CD14-positive monocyte (primary cell): ENCODE measurements at regions not wholly inside any gene's neighbourhood (a gene's known extent, or its start where the extent isn't known, plus 50 kb on each side); places are given as distances from the start of the nearest gene placed in this dataset.

Source experiments
- DNase-seq, 3 donors: peaks; one replicate each; pipeline ENCODE4 v3.0.0-alpha.2; 2011 to 2022
- H2AFZ ChIP-seq: 2 replicates; pipeline ENCODE4 v1.6.0; 2012; ENCODE audit warnings: mild to moderate bottlenecking, low read depth, low read length, inconsistent platforms; ENCODE audit not compliant: insufficient read depth, poor library complexity, severe bottlenecking
- H3K27ac ChIP-seq, 2 donors: 1 replicate in 1 of 2; 2 replicates in 1 of 2; pipeline ENCODE4 v1.5.1; 2012 to 2013; ENCODE audit warnings: low read length in 2 of 2, control low read depth in 1 of 2, inconsistent platforms in 1 of 2, low read depth in 1 of 2, mild to moderate bottlenecking in 1 of 2
- H3K27me3 ChIP-seq, 2 donors: one replicate each; pipeline versions ENCODE4 v1.6.0 to v1.6.1; 2011 to 2013; ENCODE audit warnings: low read length in 2 of 2; ENCODE audit not compliant: control insufficient read depth in 2 of 2, insufficient read depth in 2 of 2
- H3K36me3 ChIP-seq, 2 donors: replicated peaks in 1 of 2; 1 replicate in 1 of 2; 2 replicates in 1 of 2; pipeline versions ENCODE4 v1.5.1 to v1.6.1; 2012 to 2013; ENCODE audit warnings: low read length in 2 of 2, control low read depth in 1 of 2, inconsistent platforms in 1 of 2, mild to moderate bottlenecking in 1 of 2; ENCODE audit not compliant: insufficient read depth in 2 of 2, control insufficient read depth in 1 of 2
- H3K4me1 ChIP-seq, 2 donors: 1 replicate in 1 of 2; 2 replicates in 1 of 2; pipeline versions ENCODE4 v1.5.1 to v1.6.1; 2012 to 2013; ENCODE audit warnings: low read length in 2 of 2, control low read depth in 1 of 2, inconsistent platforms in 1 of 2, mild to moderate bottlenecking in 1 of 2, moderate library complexity in 1 of 2; ENCODE audit not compliant: insufficient read depth in 2 of 2, control insufficient read depth in 1 of 2
- H3K4me2 ChIP-seq: replicated peaks from 2 replicates; pipeline ENCODE3; 2012; ENCODE audit warnings: low read length, moderate library complexity, mild to moderate bottlenecking; ENCODE audit not compliant: poor library complexity, severe bottlenecking; ENCODE audit errors: extremely low read depth
- H3K4me3 ChIP-seq, 3 experiments: fragments of 200-600 bp in 1 of 3; sonication (generic) in 1 of 3; replicated peaks in 1 of 3; 1 replicate in 2 of 3; 2 replicates in 1 of 3; pipeline ENCODE4 v1.5.1; 2011 to 2013; ENCODE audit warnings: low read length in 3 of 3, mild to moderate bottlenecking in 3 of 3, control low read depth in 2 of 3, low read depth in 2 of 3, inconsistent platforms in 1 of 3, moderate library complexity in 1 of 3
- H3K79me2 ChIP-seq: 2 replicates; pipeline ENCODE4 v1.6.0; 2012; ENCODE audit warnings: mild to moderate bottlenecking, control low read depth, inconsistent platforms, low read length, moderate library complexity; ENCODE audit not compliant: insufficient read depth
- H3K9ac ChIP-seq: 2 replicates; pipeline ENCODE4 v1.6.0; 2017; ENCODE audit warnings: low read length, mild to moderate bottlenecking; ENCODE audit not compliant: insufficient read depth, poor library complexity, severe bottlenecking
- H3K9me3 ChIP-seq, 2 donors: replicated peaks in 1 of 2; 1 replicate in 1 of 2; 2 replicates in 1 of 2; pipeline versions ENCODE4 v1.5.1 to v1.6.1; 2012 to 2013; ENCODE audit warnings: low read length in 2 of 2, control low read depth in 1 of 2; ENCODE audit not compliant: control insufficient read depth in 1 of 2, insufficient read depth in 1 of 2
- H4K20me1 ChIP-seq: 2 replicates; pipeline ENCODE4 v1.6.0; 2012; ENCODE audit warnings: mild to moderate bottlenecking, low read length, control low read depth, moderate library complexity; ENCODE audit not compliant: insufficient read depth
- H3K27ac Mint-ChIP-seq, 7 donors: one replicate each; pipeline ENCODE4 v1.8.0; 2020; ENCODE audit warnings: mild to moderate bottlenecking in 7 of 7, mixed read lengths in 7 of 7, moderate library complexity in 6 of 7, inconsistent platforms in 2 of 7
- H3K27me3 Mint-ChIP-seq, 3 donors: one replicate each; pipeline ENCODE4 v1.8.0; 2021 to 2022; ENCODE audit warnings: low read depth in 3 of 3, mild to moderate bottlenecking in 3 of 3, mixed read lengths in 3 of 3, moderate library complexity in 3 of 3, inconsistent platforms in 1 of 3
- H3K36me3 Mint-ChIP-seq, 2 donors: one replicate each; pipeline ENCODE4 v1.8.0; 2020; ENCODE audit warnings: mixed read lengths in 2 of 2, inconsistent platforms in 1 of 2, mild to moderate bottlenecking in 1 of 2
- H3K4me1 Mint-ChIP-seq: one replicate; pipeline ENCODE4 v1.8.0; 2020; ENCODE audit warnings: mild to moderate bottlenecking, mixed read lengths
- H3K4me3 Mint-ChIP-seq, 2 donors: one replicate each; pipeline ENCODE4 v1.8.0; 2020; ENCODE audit warnings: mild to moderate bottlenecking in 2 of 2, mixed read lengths in 2 of 2, moderate library complexity in 1 of 2
- H3K9me3 Mint-ChIP-seq, 7 donors: one replicate each; pipeline ENCODE4 v1.8.0; 2020 to 2022; ENCODE audit warnings: mixed read lengths in 7 of 7, mild to moderate bottlenecking in 6 of 7, moderate library complexity in 6 of 7, inconsistent platforms in 2 of 7
- CTCF ChIP-seq: fragments of 200-600 bp; IDR thresholded peaks from one replicate; pipeline ENCODE4 v1.8.0; 2022; ENCODE audit warnings: antibody characterized with exemption, mild to moderate bottlenecking
- WGBS: methylation state at CpG from one replicate; pipeline ENCODE4 v1.1.5; 2013; ENCODE audit warnings: missing lambda C conversion rate; ENCODE audit not compliant: insufficient coverage; 5-methylcytosine and 5-hydroxymethylcytosine counted together
- intact Hi-C, 2 donors: fragments of 100-400 bp; cut with micrococcal nuclease; formaldehyde crosslinking; loops; one replicate each; pipeline versions ENCODE4 v1.15.0 to v1.15.1; 2023

- no peak overlapping the region for H3K27ac ChIP-seq
- H3K36me3 ChIP-seq = no peaks in the 10 kb centered on the region
- Mint-ChIP-seq H3K27ac (no peak overlapping the region), H3K27me3 (peaks cover 32 to 38% (median 37%) of the 10 kb centered on the region in 3 donors), H3K36me3 (peaks cover 0 to 3% of the 10 kb centered on the region in 2 donors), H3K9me3 (peaks cover 0 to 7% (median 0%) of the 10 kb centered on the region in 7 donors), H3K4me1 (peaks cover 7% of the 10 kb centered on the region), H3K4me3 (no peak overlapping the region)
- H3K27me3 ChIP-seq = peaks cover 31 to 38% of the 10 kb centered on the region in 2 donors
- no peak overlapping the region for H3K4me2 ChIP-seq
- TF ChIP-seq CTCF = no peak
- H3K4me3 ChIP-seq = no peak overlapping the region
- H3K79me2 ChIP-seq = no peaks in the 10 kb centered on the region
- peaks cover 5 to 6% of the 10 kb centered on the region in 2 donors for H3K4me1 ChIP-seq
- no peaks in the 10 kb centered on the region for H4K20me1 ChIP-seq
- WGBS = no CpG with 5 or more reads among the region's 1 CpG
- intact Hi-C loops = no loop called here
- no peaks in the 10 kb centered on the region for H3K9me3 ChIP-seq
- no peak overlapping the region for H3K9ac ChIP-seq
- H2AFZ ChIP-seq = no peak overlapping the region
- DNase-seq = no peak
These were observed 56.9 kb upstream of the FHIP2A start for GRCh38 chr10:114764656-114765055.

- peak overlapping the region in 1 of 2 donors; percentile 67 for H3K4me3 Mint-ChIP-seq
- Histone ChIP-seq H3K27me3 (peaks cover 37 to 46% of the 10 kb centered on the region in 2 donors), H3K79me2 (no peaks in the 10 kb centered on the region), H3K4me2 (no peak overlapping the region), H4K20me1 (no peaks in the 10 kb centered on the region), H3K27ac (no peak overlapping the region), H3K9me3 (no peaks in the 10 kb centered on the region), H2AFZ (no peak overlapping the region), H3K4me3 (no peak overlapping the region), H3K4me1 (peaks cover 5 to 6% of the 10 kb centered on the region in 2 donors), H3K36me3 (no peaks in the 10 kb centered on the region), H3K9ac (no peak overlapping the region)
- no peak for DNase-seq
- intact Hi-C loops = no loop called here
- no peak overlapping the region for H3K27ac Mint-ChIP-seq
- no CpG with 5 or more reads among the region's 6 CpGs for WGBS
- H3K9me3 Mint-ChIP-seq = peaks cover 0 to 7% (median 0%) of the 10 kb centered on the region in 7 donors
- H3K27me3 Mint-ChIP-seq = peaks cover 35 to 49% (median 44%) of the 10 kb centered on the region in 3 donors
- no peak for TF ChIP-seq CTCF
- peaks cover 0 to 3% of the 10 kb centered on the region in 2 donors for H3K36me3 Mint-ChIP-seq
- peaks cover 7% of the 10 kb centered on the region for H3K4me1 Mint-ChIP-seq
These were observed 55.1 kb upstream of the FHIP2A start for GRCh38 chr10:114766470-114766869.
